GM23338 (cell line): ENCODE measurements at regions not wholly inside any gene's neighbourhood (a gene's known extent, or its start where the extent isn't known, plus 50 kb on each side); places are given as distances from the start of the nearest gene placed in this dataset.

ENCODE experiments used
- ATAC-seq: fragments of 200-7000 bp; cut with Tn5 transposase; 3 replicates; pipeline ENCODE4 v1.9.1; 2020
- DNase-seq: peaks from one replicate; pipeline ENCODE4 v3.0.0-alpha.2; 2015; ENCODE audit warnings: low spot score
- H2AFZ ChIP-seq: fragments of 200-600 bp; sonication (generic); 2 replicates; pipeline ENCODE4 v1.8.0; 2016; ENCODE audit warnings: antibody characterized with exemption, mild to moderate bottlenecking, moderate library complexity
- H3F3A ChIP-seq: fragments of 200-600 bp; sonication (generic); replicated peaks from 2 replicates; pipeline ENCODE4 v1.8.0; 2017; ENCODE audit warnings: antibody characterized with exemption, mixed run types, low read depth
- H3K27ac ChIP-seq: fragments of 200-600 bp; sonication (generic); 2 replicates; pipeline ENCODE4 v1.6.1; 2016; ENCODE audit warnings: low read depth
- H3K27me3 ChIP-seq: fragments of 200-600 bp; sonication (generic); 2 replicates; pipeline ENCODE4 v1.8.0; 2016; ENCODE audit warnings: mild to moderate bottlenecking, mixed run types, moderate library complexity; ENCODE audit not compliant: insufficient read depth
- H3K36me3 ChIP-seq: fragments of 200-600 bp; sonication (generic); 2 replicates; pipeline ENCODE4 v1.8.0; 2016; ENCODE audit warnings: mild to moderate bottlenecking; ENCODE audit not compliant: insufficient read depth
- H3K4me1 ChIP-seq: fragments of 200-600 bp; sonication (generic); 2 replicates; pipeline ENCODE4 v1.8.0; 2016; ENCODE audit warnings: mild to moderate bottlenecking, moderate library complexity; ENCODE audit not compliant: insufficient read depth
- H3K4me2 ChIP-seq: fragments of 200-600 bp; sonication (generic); 2 replicates; pipeline ENCODE4 v1.7.1; 2017; ENCODE audit warnings: mixed run types
- H3K4me3 ChIP-seq: fragments of 200-600 bp; sonication (generic); 2 replicates; pipeline ENCODE4 v1.6.1; 2016; ENCODE audit warnings: mixed run types
- H3K79me2 ChIP-seq: fragments of 200-600 bp; sonication (generic); replicated peaks from 2 replicates; pipeline ENCODE4 v1.8.0; 2017; ENCODE audit warnings: mild to moderate bottlenecking; ENCODE audit not compliant: insufficient read depth
- H3K9me2 ChIP-seq: fragments of 200-600 bp; sonication (generic); 2 replicates; pipeline ENCODE4 v1.8.0; 2017; ENCODE audit not compliant: insufficient read depth
- H4K20me1 ChIP-seq: fragments of 200-600 bp; sonication (generic); replicated peaks from 2 replicates; pipeline ENCODE4 v1.8.0; 2017; ENCODE audit warnings: mild to moderate bottlenecking; ENCODE audit not compliant: insufficient read depth
- H3K27ac Mint-ChIP-seq: 2 replicates; pipeline ENCODE4 v1.8.0; 2020; ENCODE audit warnings: inconsistent platforms, mild to moderate bottlenecking, moderate library complexity, mixed read lengths
- H3K27me3 Mint-ChIP-seq: 3 replicates; pipeline ENCODE4 v1.8.0; 2022; ENCODE audit warnings: low read depth, mild to moderate bottlenecking, moderate library complexity, mixed read lengths, inconsistent platforms; ENCODE audit not compliant: insufficient read depth, poor library complexity
- H3K36me3 Mint-ChIP-seq: 3 replicates; pipeline ENCODE4 v1.8.0; 2021; ENCODE audit warnings: low read depth, mild to moderate bottlenecking, inconsistent platforms, moderate library complexity, mixed read lengths
- H3K4me1 Mint-ChIP-seq: 3 replicates; pipeline ENCODE4 v1.8.0; 2020; ENCODE audit warnings: mild to moderate bottlenecking, inconsistent platforms, mixed read lengths
- H3K4me3 Mint-ChIP-seq: 3 replicates; pipeline ENCODE4 v1.8.0; 2021; ENCODE audit warnings: moderate library complexity, mild to moderate bottlenecking, inconsistent platforms, mixed read lengths
- H3K9me3 Mint-ChIP-seq: 3 replicates; pipeline ENCODE4 v1.8.0; 2020; ENCODE audit warnings: moderate library complexity, mild to moderate bottlenecking, inconsistent platforms, mixed read lengths
- EZH2 ChIP-seq: fragments of 200-600 bp; sonication (generic); IDR thresholded peaks from one replicate; pipeline ENCODE4 v1.8.0; 2017; ENCODE audit warnings: antibody characterized with exemption, mild to moderate bottlenecking, low read depth; ENCODE audit not compliant: unreplicated experiment
- REST ChIP-seq: IDR thresholded peaks from one replicate; pipeline ENCODE4 v1.6.1; 2018; ENCODE audit warnings: antibody characterized with exemption; ENCODE audit not compliant: unreplicated experiment
- ZNF114 ChIP-seq: fragments of 250-450 bp; sonication (Bioruptor Pico); IDR thresholded peaks from 2 replicates; pipeline ENCODE4 v1.5.0; 2020; ENCODE audit warnings: mild to moderate bottlenecking, moderate library complexity
- ZNF462 ChIP-seq: fragments of 250-450 bp; sonication (Bioruptor Pico); IDR thresholded peaks from 2 replicates; pipeline ENCODE4 v1.5.0; 2020; ENCODE audit warnings: mild to moderate bottlenecking, moderate library complexity
- TF ChIP-seq, protein P1 (sequence below), 2 experiments: fragments of 200-600 bp in 1 of 2; sonication (generic) in 1 of 2; conservative IDR thresholded peaks; 2 replicates each; pipeline versions ENCODE4 v1.5.1 to v1.6.1; 2016 to 2017; ENCODE audit warnings: antibody characterized with exemption in 2 of 2, low read depth in 2 of 2, mild to moderate bottlenecking in 2 of 2, moderate library complexity in 1 of 2

DNA sequence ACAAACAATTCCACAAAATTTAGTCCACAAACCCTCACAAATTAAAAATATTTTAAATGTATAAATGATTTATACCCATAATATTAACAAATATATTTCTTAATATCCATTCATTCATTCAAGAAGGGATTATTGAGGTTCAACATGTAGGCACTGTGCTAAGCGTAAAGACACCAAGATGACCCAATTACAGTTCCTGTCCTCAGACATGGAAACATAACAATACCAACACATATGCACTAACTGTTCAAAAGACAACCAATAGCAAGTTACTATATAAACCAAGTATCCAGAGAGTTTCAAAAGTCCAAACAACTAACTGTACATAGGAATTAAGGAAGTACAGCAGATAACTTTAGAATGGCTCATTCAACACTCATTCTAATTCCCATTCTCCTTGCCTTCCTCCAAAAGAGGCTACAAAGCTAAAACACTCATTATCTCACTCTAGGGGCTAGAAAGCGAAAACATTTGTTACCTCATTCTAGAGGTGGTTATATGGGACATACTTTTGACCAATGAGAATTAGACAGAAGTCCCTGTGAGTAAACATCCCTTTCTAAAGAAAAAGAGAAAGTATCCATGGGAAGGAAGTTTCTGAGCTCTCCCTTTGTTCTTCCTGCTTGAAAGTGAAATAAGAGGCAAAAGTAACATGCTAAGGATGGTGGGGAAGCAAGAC is 292.4 kb downstream of the ZEB2 start:
- no peaks in the 10 kb centered on the region for H3K9me3 Mint-ChIP-seq

GRCh38 chr2:144225076-144225475 is 294.8 kb downstream of the ZEB2 start:
- no peaks in the 10 kb centered on the region for H4K20me1 ChIP-seq
- no peak for ATAC-seq
- no peaks in the 10 kb centered on the region for H3K27me3 Mint-ChIP-seq
- no peak for DNase-seq
- H3K4me3 ChIP-seq: no peak overlapping the region
- no peaks in the 10 kb centered on the region for H3K27me3 ChIP-seq
- H3K79me2 ChIP-seq: no peaks in the 10 kb centered on the region
- no peaks in the 10 kb centered on the region for H3K36me3 ChIP-seq
- H3K9me3 Mint-ChIP-seq: no peaks in the 10 kb centered on the region
- H3K36me3 Mint-ChIP-seq: no peaks in the 10 kb centered on the region; the same call in 2 of the 3 replicates
- H3K9me2 ChIP-seq: no peaks in the 10 kb centered on the region
- peaks cover 7% of the 10 kb centered on the region; the same call in 1 of the 2 replicates for H3K4me1 ChIP-seq
- no peak overlapping the region for H2AFZ ChIP-seq
- no peak overlapping the region for H3K27ac ChIP-seq
- H3K4me1 Mint-ChIP-seq: peaks cover 13% of the 10 kb centered on the region
- no peak overlapping the region for H3K4me3 Mint-ChIP-seq
- no peak overlapping the region for H3K4me2 ChIP-seq
- no peak overlapping the region for H3K27ac Mint-ChIP-seq
- H3F3A ChIP-seq: no peaks in the 10 kb centered on the region
- TF ChIP-seq ZNF462 (no peak), EZH2 (no peak), ZNF114 (CRISPR knock-in tag) (no peak)
- TF ChIP-seq, protein P1, sequence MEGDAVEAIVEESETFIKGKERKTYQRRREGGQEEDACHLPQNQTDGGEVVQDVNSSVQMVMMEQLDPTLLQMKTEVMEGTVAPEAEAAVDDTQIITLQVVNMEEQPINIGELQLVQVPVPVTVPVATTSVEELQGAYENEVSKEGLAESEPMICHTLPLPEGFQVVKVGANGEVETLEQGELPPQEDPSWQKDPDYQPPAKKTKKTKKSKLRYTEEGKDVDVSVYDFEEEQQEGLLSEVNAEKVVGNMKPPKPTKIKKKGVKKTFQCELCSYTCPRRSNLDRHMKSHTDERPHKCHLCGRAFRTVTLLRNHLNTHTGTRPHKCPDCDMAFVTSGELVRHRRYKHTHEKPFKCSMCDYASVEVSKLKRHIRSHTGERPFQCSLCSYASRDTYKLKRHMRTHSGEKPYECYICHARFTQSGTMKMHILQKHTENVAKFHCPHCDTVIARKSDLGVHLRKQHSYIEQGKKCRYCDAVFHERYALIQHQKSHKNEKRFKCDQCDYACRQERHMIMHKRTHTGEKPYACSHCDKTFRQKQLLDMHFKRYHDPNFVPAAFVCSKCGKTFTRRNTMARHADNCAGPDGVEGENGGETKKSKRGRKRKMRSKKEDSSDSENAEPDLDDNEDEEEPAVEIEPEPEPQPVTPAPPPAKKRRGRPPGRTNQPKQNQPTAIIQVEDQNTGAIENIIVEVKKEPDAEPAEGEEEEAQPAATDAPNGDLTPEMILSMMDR (conservative IDR thresholded peaks at IDR 0.05; ENCODE audit: low read depth in 2 of 2): no peak

More for the DNA sequence above, 292.4 kb downstream of the ZEB2 start:
- H3K4me1 Mint-ChIP-seq: peaks cover 30% of the 10 kb centered on the region
- peaks cover 21% of the 10 kb centered on the region for H3K4me1 ChIP-seq
- H3K27me3 Mint-ChIP-seq: no peaks in the 10 kb centered on the region
- ATAC-seq (no peak), DNase-seq (no peak)
- no peak overlapping the region for H3K4me3 Mint-ChIP-seq
- H3K27ac ChIP-seq: no peak overlapping the region
- H4K20me1 ChIP-seq: no peaks in the 10 kb centered on the region
- H3F3A ChIP-seq: no peaks in the 10 kb centered on the region
- H3K27me3 ChIP-seq: no peaks in the 10 kb centered on the region
- H3K36me3 Mint-ChIP-seq: no peaks in the 10 kb centered on the region
- H3K9me2 ChIP-seq: no peaks in the 10 kb centered on the region
- TF ChIP-seq REST: no peak
- H3K4me3 ChIP-seq: no peak overlapping the region
- H3K4me2 ChIP-seq: no peak overlapping the region
- no peak overlapping the region for H2AFZ ChIP-seq
- no peak overlapping the region for H3K27ac Mint-ChIP-seq
- H3K79me2 ChIP-seq: no peaks in the 10 kb centered on the region
- no peaks in the 10 kb centered on the region for H3K36me3 ChIP-seq
